ENCODE measurements at regions not wholly inside any gene's neighbourhood (a gene's known extent, or its start where the extent isn't known, plus 50 kb on each side); places are given as distances from the start of the nearest gene placed in this dataset.
A peak's percentile ranks its signal among the peaks of the same experiment; 100 is the strongest.

GRCh38 chr1:96002201-96002600 lies 719.4 kb upstream of the PTBP2 start:
- no peak for DNase-seq (ENCODE audit: low read depth)

- DNase-seq (ENCODE audit: low read depth), result no peak
Observed at GRCh38 chr1:96002969-96003964, 718.3 kb upstream of the PTBP2 start.

- no peak for DNase-seq (ENCODE audit: low read depth)
Observed at GRCh38 chr1:96009831-96010434, 711.7 kb upstream of the PTBP2 start.

GRCh38 chr1:96011606-96012005 lies 710.0 kb upstream of the PTBP2 start:
- DNase-seq (ENCODE audit: low read depth), result no peak

- no peak for DNase-seq (ENCODE audit: low read depth)
Observed at GRCh38 chr1:96016219-96016618, 705.4 kb upstream of the PTBP2 start.

- DNase-seq (ENCODE audit: low read depth), result no peak
Observed at GRCh38 chr1:96020378-96020777, 701.2 kb upstream of the PTBP2 start.

GRCh38 chr1:96025062-96025461 lies 696.5 kb upstream of the PTBP2 start:
- DNase-seq (ENCODE audit: low read depth), result no peak

GRCh38 chr1:96028071-96028470 lies 693.5 kb upstream of the PTBP2 start:
- no peak for DNase-seq (ENCODE audit: low read depth)

- no peak for DNase-seq (ENCODE audit: low read depth)
Observed at GRCh38 chr1:96030312-96030711, 691.3 kb upstream of the PTBP2 start.

- DNase-seq (ENCODE audit: low read depth), result no peak
Observed at GRCh38 chr1:96034006-96034405, 687.6 kb upstream of the PTBP2 start.

GRCh38 chr1:96036763-96037162 lies 684.8 kb upstream of the PTBP2 start:
- DNase-seq (ENCODE audit: low read depth), result no peak

- DNase-seq (ENCODE audit: low read depth), result no peak
Observed at GRCh38 chr1:96038636-96039035, 682.9 kb upstream of the PTBP2 start.

GRCh38 chr1:96039910-96040309 lies 681.7 kb upstream of the PTBP2 start:
- no peak for DNase-seq (ENCODE audit: low read depth)

GRCh38 chr1:96041470-96041869 lies 680.1 kb upstream of the PTBP2 start:
- no peak for DNase-seq (ENCODE audit: low read depth)

- no peak for DNase-seq (ENCODE audit: low read depth)
Observed at GRCh38 chr1:96048572-96049212, 672.9 kb upstream of the PTBP2 start.

GRCh38 chr1:96049759-96050409 lies 671.7 kb upstream of the PTBP2 start:
- peak; percentile 12 for DNase-seq (ENCODE audit: low read depth)

- DNase-seq (ENCODE audit: low read depth), result no peak
Observed at GRCh38 chr1:96059276-96059675, 662.3 kb upstream of the PTBP2 start.

GRCh38 chr1:96059736-96060135 lies 661.8 kb upstream of the PTBP2 start:
- no peak for DNase-seq (ENCODE audit: low read depth)

- no peak for DNase-seq (ENCODE audit: low read depth)
Observed at GRCh38 chr1:96060621-96061020, 661.0 kb upstream of the PTBP2 start.

GRCh38 chr1:96072021-96072420 lies 649.6 kb upstream of the PTBP2 start:
- DNase-seq (ENCODE audit: low read depth), result peak; percentile 2

GRCh38 chr1:96073100-96073499 lies 648.5 kb upstream of the PTBP2 start:
- DNase-seq (ENCODE audit: low read depth), result no peak

GRCh38 chr1:96074422-96074821 lies 647.2 kb upstream of the PTBP2 start:
- no peak for DNase-seq (ENCODE audit: low read depth)

All from iris pigment epithelial cell (primary cell).